HEK293T (cell line): ENCODE measurements at regions not wholly inside any gene's neighbourhood (a gene's known extent, or its start where the extent isn't known, plus 50 kb on each side); places are given as distances from the start of the nearest gene placed in this dataset.
A peak's percentile ranks its signal among the peaks of the same experiment; 100 is the strongest.

ENCODE experiments used
- CTCF ChIA-PET: fragments of 350-600 bp; formaldehyde crosslinking; extraction: SDS; loops from one replicate; lab custom pipeline; 2021; ENCODE audit warnings: antibody characterized with exemption, inconsistent platforms; lab: Yijun Ruan, JAX
- POLR2A ChIA-PET: fragments of 350-600 bp; formaldehyde crosslinking; extraction: SDS; loops from one replicate; lab custom pipeline; 2020; ENCODE audit warnings: antibody characterized with exemption, inconsistent platforms; lab: Yijun Ruan, JAX
- DNase-seq: peaks from one replicate; pipeline ENCODE4 v3.0.0; 2012; ENCODE audit warnings: mixed read lengths; ENCODE audit errors: extremely low spot score
- ARNT ChIP-seq: fragments of 450-650 bp; IDR thresholded peaks from 2 replicates; pipeline ENCODE4 v1.6.1; 2017; ENCODE audit warnings: mild to moderate bottlenecking
- BHLHE40 ChIP-seq: fragments of 450-650 bp; IDR thresholded peaks from 2 replicates; pipeline ENCODE4 v1.6.1; 2016; ENCODE audit warnings: mild to moderate bottlenecking, moderate library complexity, borderline replicate concordance
- CTBP1 ChIP-seq: fragments of 450-650 bp; IDR thresholded peaks from 2 replicates; pipeline ENCODE4 v1.6.1; 2016; ENCODE audit warnings: borderline replicate concordance
- ELF4 ChIP-seq: fragments of 450-650 bp; IDR thresholded peaks from 2 replicates; pipeline ENCODE4 v1.6.1; 2017; ENCODE audit warnings: antibody characterized with exemption
- FOXA1 ChIP-seq: fragments of 450-650 bp; IDR thresholded peaks from 2 replicates; pipeline ENCODE4 v1.6.1; 2016; ENCODE audit warnings: mild to moderate bottlenecking
- FOXK2 ChIP-seq: fragments of 450-650 bp; IDR thresholded peaks from 2 replicates; pipeline ENCODE4 v1.6.1; 2016; ENCODE audit warnings: mild to moderate bottlenecking
- FOXM1 ChIP-seq: fragments of 450-650 bp; IDR thresholded peaks from 2 replicates; pipeline ENCODE4 v1.6.1; 2017; ENCODE audit warnings: mild to moderate bottlenecking, borderline replicate concordance
- HDGF ChIP-seq: fragments of 450-650 bp; IDR thresholded peaks from 2 replicates; pipeline ENCODE4 v1.6.1; 2017; ENCODE audit warnings: antibody characterized with exemption, borderline replicate concordance
- L3MBTL2 ChIP-seq: fragments of 450-650 bp; conservative IDR thresholded peaks from 2 replicates; pipeline ENCODE4 v1.6.1; 2016; ENCODE audit warnings: mild to moderate bottlenecking
- LEF1 ChIP-seq: fragments of 450-650 bp; IDR thresholded peaks from 2 replicates; pipeline ENCODE4 v1.6.1; 2017; ENCODE audit warnings: mild to moderate bottlenecking, borderline replicate concordance
- NFRKB ChIP-seq: fragments of 450-650 bp; IDR thresholded peaks from 2 replicates; pipeline ENCODE4 v1.6.1; 2016; ENCODE audit warnings: mild to moderate bottlenecking, moderate library complexity
- PKNOX1 ChIP-seq: fragments of 450-650 bp; IDR thresholded peaks from 2 replicates; pipeline ENCODE4 v1.6.1; 2016
- SP1 ChIP-seq: fragments of 450-650 bp; IDR thresholded peaks from 2 replicates; pipeline ENCODE4 v1.6.1; 2017
- SUZ12 ChIP-seq: fragments of 450-650 bp; IDR thresholded peaks from 2 replicates; pipeline ENCODE4 v1.6.1; 2016; ENCODE audit warnings: mild to moderate bottlenecking
- TARDBP ChIP-seq: fragments of 450-650 bp; IDR thresholded peaks from 2 replicates; pipeline ENCODE4 v1.6.1; 2016
- ZNF384 ChIP-seq: fragments of 450-650 bp; IDR thresholded peaks from 2 replicates; pipeline ENCODE4 v1.6.1; 2016

GRCh38 chr6:154572556-154572955 is 62.1 kb upstream of the CNKSR3 start:
- TF ChIP-seq TARDBP (no peak), CTBP1 (no peak), SUZ12 (no peak), FOXA1 (no peak), SP1 (no peak), LEF1 (no peak), BHLHE40 (no peak), FOXK2 (no peak), HDGF (no peak), L3MBTL2 (no peak), ARNT (no peak), ZNF384 (no peak)
- ChIA-PET CTCF (no interaction called here), POLR2A (no interaction called here)
- no peak for DNase-seq

- ChIA-PET POLR2A (no interaction called here), CTCF (no interaction called here)
- DNase-seq = no peak
- TF ChIP-seq FOXM1 (no peak), FOXA1 (no peak), CTBP1 (no peak), ELF4 (no peak), FOXK2 (no peak), BHLHE40 (no peak), TARDBP (no peak), ARNT (no peak), ZNF384 (no peak), L3MBTL2 (no peak), HDGF (no peak), SUZ12 (no peak), PKNOX1 (no peak), SP1 (no peak)
Observed at GRCh38 chr6:154578004-154578559, 67.6 kb upstream of the CNKSR3 start.

- ChIA-PET CTCF (no interaction called here), POLR2A (no interaction called here)
- TF ChIP-seq TARDBP (no peak), CTBP1 (no peak), L3MBTL2 (no peak)
- no peak for DNase-seq
Observed at GRCh38 chr6:154579046-154579445, 68.6 kb upstream of the CNKSR3 start.

DNA sequence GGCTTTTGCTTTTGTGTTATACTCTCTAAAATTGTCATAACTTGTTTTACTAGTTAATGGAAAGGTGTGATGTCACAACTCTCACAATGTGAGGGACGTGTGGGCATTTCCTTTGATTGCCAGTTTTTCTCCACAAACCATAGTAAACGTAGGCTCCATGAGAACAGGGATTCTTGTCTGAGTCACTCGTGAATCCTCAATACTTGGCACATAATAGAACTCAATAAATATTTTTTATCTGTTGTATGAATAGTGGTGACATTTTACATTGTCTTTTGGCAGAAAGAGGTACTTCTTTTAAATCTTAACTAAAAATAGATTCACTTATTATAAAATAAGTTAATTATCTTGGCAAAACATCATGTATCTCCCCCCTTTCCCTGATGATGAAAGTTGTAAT is 69.0 kb upstream of the CNKSR3 start:
- TF ChIP-seq FOXK2 (no peak), ELF4 (no peak), ARNT (no peak), ZNF384 (no peak), FOXM1 (no peak), SP1 (no peak)
- POLR2A ChIA-PET = no interaction called here
- CTCF ChIA-PET = no interaction called here
- no peak for DNase-seq

GRCh38 chr6:154580397-154581135 is 70.1 kb upstream of the CNKSR3 start:
- ChIA-PET POLR2A (no interaction called here), CTCF (interaction anchor here (0.7 kb wide), 1 partner anchor 24 kb away, joined by 3 read pairs; no protein-coding TSS in a partner anchor)
- TF ChIP-seq FOXK2 (no peak), FOXA1 (no peak), TARDBP (no peak), SP1 (no peak), FOXM1 (no peak), BHLHE40 (no peak), SUZ12 (no peak), NFRKB (no peak)
- DNase-seq = no peak

DNA sequence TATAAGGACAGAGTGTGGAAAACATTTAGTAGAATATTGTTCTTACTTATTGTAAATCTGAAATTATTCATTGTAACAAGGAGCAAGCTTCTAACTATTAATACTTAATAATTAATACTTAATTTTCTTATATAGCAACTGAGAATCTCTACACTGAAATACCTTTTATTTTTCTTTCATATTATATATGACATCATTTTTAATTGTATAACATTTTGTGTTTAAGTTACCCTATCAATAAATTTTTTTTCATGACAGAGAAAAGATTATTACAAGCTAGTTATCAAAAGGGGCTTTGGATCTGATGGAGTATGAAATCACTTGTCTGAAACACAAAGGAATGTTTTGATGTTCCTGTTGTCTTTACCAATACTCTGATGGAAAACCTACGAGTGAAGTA is 72.2 kb upstream of the CNKSR3 start:
- ChIA-PET CTCF (no interaction called here), POLR2A (no interaction called here)
- no peak for DNase-seq
- TF ChIP-seq BHLHE40 (no peak), HDGF (no peak), FOXA1 (no peak), SUZ12 (no peak), TARDBP (no peak), NFRKB (no peak), L3MBTL2 (no peak), CTBP1 (no peak)

DNA sequence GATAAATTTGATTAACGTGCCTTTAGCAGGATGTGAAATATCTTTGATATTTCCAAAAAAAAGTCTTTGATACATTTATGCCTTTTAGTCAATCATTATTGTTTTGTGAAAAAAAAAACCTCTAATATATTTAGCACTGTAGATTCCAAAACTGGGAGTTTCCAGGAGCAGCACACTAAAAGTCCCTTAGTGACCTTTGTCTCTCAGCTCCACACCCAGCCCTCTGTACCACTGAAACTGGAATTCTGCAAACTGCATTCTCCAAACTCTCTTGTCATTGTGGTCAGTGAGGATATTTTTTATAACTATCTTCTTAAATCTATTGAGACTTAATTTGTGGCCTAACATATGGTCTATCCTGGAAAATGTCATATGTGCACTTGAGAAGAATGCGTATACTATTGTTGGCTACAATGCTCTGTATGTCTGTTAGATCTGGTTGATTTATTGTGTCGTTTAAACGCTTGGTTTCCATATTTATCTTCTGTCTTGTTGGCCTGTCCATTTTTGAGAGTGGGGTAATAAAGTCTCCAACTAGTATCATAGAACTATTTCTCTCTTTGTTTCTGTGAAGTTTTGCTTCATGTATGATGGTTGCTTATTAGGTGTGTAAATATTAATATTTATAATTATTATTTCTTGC is 73.2 kb upstream of the CNKSR3 start:
- CTCF ChIA-PET = no interaction called here
- POLR2A ChIA-PET = interaction anchor here (1.4 kb wide), 1 partner anchor 29 kb away, joined by 4 read pairs; no protein-coding TSS in a partner anchor
- TF ChIP-seq PKNOX1 (peak; percentile 56), NFRKB (no peak)
- no peak for DNase-seq
